ENCODE measurements at regions not wholly inside any gene's neighbourhood (a gene's known extent, or its start where the extent isn't known, plus 50 kb on each side); places are given as distances from the start of the nearest gene placed in this dataset.
"Not testable (repeated sequence)": the region's sequence is repeated elsewhere in the genome, so short reads cannot be mapped to it uniquely, and the experiment has no call there.

GRCh38 chr1:221862971-221863370, 121.1 kb upstream of the DUSP10 start:
- DNase-seq: no peak

GRCh38 chr1:221858818-221859611, 117.1 kb upstream of the DUSP10 start:
- DNase-seq: no peak

- not testable (repeated sequence) for DNase-seq
Measured at GRCh38 chr1:221857094-221857444, 115.2 kb upstream of the DUSP10 start.

GRCh38 chr1:221856228-221857093, 114.6 kb upstream of the DUSP10 start:
- no peak for DNase-seq

GRCh38 chr1:221855156-221855555, 113.3 kb upstream of the DUSP10 start:
- DNase-seq: no peak

- no peak for DNase-seq
Measured at GRCh38 chr1:221851336-221851735, 109.4 kb upstream of the DUSP10 start.

- DNase-seq: no peak
Measured at GRCh38 chr1:221850470-221851187, 108.7 kb upstream of the DUSP10 start.

GRCh38 chr1:221849897-221850296, 108.0 kb upstream of the DUSP10 start:
- no peak for DNase-seq

- DNase-seq: no peak
Measured at GRCh38 chr1:221849110-221849509, 107.2 kb upstream of the DUSP10 start.

- DNase-seq: no peak
Measured at GRCh38 chr1:221847676-221848075, 105.8 kb upstream of the DUSP10 start.

GRCh38 chr1:221845650-221846371, 103.9 kb upstream of the DUSP10 start:
- no peak for DNase-seq

GRCh38 chr1:221841983-221842335, 100.1 kb upstream of the DUSP10 start:
- DNase-seq: no peak

GRCh38 chr1:221841251-221841982, 99.5 kb upstream of the DUSP10 start:
- no peak for DNase-seq

GRCh38 chr1:221840511-221841243, 98.8 kb upstream of the DUSP10 start:
- DNase-seq: no peak

GRCh38 chr1:221839782-221840395, 98.0 kb upstream of the DUSP10 start:
- DNase-seq: no peak

- no peak for DNase-seq
Measured at GRCh38 chr1:221839321-221839720, 97.4 kb upstream of the DUSP10 start.

- DNase-seq: no peak
Measured at GRCh38 chr1:221837896-221838295, 96.0 kb upstream of the DUSP10 start.

- no peak for DNase-seq
Measured at GRCh38 chr1:221834698-221835513, 93.0 kb upstream of the DUSP10 start.

GRCh38 chr1:221832617-221833016, 90.7 kb upstream of the DUSP10 start:
- DNase-seq: peak; percentile 14

- DNase-seq: no peak
Measured at GRCh38 chr1:221832151-221832550, 90.3 kb upstream of the DUSP10 start.

Measured in NCI-H1694 (cell line).